ENCODE measurements at regions not wholly inside any gene's neighbourhood (a gene's known extent, or its start where the extent isn't known, plus 50 kb on each side); places are given as distances from the start of the nearest gene placed in this dataset.

DNA sequence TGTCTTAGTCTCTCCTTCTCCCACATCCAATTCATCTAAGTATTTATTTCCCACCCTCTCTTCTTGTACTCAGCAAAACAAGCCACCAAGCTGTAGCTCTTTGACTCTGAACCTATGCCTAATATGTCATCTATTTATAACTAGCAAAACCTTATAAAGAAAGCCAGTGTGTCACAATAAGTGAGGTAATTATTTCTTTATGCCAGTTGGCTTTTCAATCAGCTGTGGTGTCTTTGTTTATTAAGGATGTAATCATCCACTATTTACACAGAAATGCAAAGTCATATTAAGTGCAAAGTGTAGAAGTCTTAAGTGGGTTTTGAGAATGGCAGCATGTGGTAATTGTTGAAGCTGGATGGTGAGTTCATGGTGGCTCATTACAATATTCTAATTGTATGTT, 215.2 kb upstream of the HTR1E start:
- TF ChIP-seq RAD21 (IDR thresholded peaks at IDR 0.05; ENCODE audit: low read depth) (no peak), EP300 (IDR thresholded peaks at IDR 0.05; ENCODE audit: borderline replicate concordance) (no peak), REST (IDR thresholded peaks at IDR 0.05; ENCODE audit: low read depth) (no peak), FOXM1 (IDR thresholded peaks at IDR 0.05; ENCODE audit: borderline replicate concordance, low read depth) (no peak), USF1 (IDR thresholded peaks at IDR 0.05) (no peak)

- peak; percentile 66 for TF ChIP-seq TEAD4 (IDR thresholded peaks at IDR 0.05)
- TF ChIP-seq CEBPB (IDR thresholded peaks at IDR 0.05), result peak; percentile 58; the same call in 1 of the 2 replicates
- no peak for TF ChIP-seq RAD21 (IDR thresholded peaks at IDR 0.05; ENCODE audit: low read depth)
These were observed 221.7 kb upstream of the HTR1E start for GRCh38 chr6:86715676-86716075.

DNA sequence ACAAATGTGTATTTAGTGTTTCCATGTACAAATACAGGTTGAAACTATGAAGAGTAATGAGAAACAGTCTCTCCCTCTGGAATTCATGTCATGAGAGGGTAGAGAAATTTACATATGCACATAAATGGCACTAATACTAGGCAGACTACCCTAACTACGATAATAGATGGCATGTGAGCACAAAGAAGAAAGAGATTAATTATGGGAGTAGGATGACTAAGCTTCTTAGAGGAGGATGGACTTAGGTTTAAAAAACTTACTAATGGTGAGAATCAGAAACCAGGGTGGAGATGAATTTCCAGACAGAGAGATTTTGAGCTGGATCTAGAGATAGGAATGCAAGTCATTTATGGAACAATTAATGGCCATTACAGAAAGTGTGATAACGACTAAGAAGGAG, 225.3 kb upstream of the HTR1E start:
- TF ChIP-seq REST (IDR thresholded peaks at IDR 0.05; ENCODE audit: low read depth), result no peak
- no peak for TF ChIP-seq ZBTB7A (IDR thresholded peaks at IDR 0.05; ENCODE audit: low read depth)
- TF ChIP-seq FOXM1 (IDR thresholded peaks at IDR 0.05; ENCODE audit: borderline replicate concordance, low read depth), result no peak
- no peak for TF ChIP-seq EGR1 (IDR thresholded peaks at IDR 0.05)
- TF ChIP-seq TCF12 (IDR thresholded peaks at IDR 0.05; ENCODE audit: low read depth), result no peak
- TF ChIP-seq YY1 (IDR thresholded peaks at IDR 0.05; ENCODE audit: low read depth), result no peak
- TF ChIP-seq CREB1 (IDR thresholded peaks at IDR 0.05; ENCODE audit: low read depth), result no peak
- TF ChIP-seq CEBPB (IDR thresholded peaks at IDR 0.05), result no peak
- TF ChIP-seq NFIC (IDR thresholded peaks at IDR 0.05), result no peak
- no peak for TF ChIP-seq TEAD4 (IDR thresholded peaks at IDR 0.05)
- no peak for TF ChIP-seq USF1 (IDR thresholded peaks at IDR 0.05)
- no peak for TF ChIP-seq MAX (IDR thresholded peaks at IDR 0.05)

DNA sequence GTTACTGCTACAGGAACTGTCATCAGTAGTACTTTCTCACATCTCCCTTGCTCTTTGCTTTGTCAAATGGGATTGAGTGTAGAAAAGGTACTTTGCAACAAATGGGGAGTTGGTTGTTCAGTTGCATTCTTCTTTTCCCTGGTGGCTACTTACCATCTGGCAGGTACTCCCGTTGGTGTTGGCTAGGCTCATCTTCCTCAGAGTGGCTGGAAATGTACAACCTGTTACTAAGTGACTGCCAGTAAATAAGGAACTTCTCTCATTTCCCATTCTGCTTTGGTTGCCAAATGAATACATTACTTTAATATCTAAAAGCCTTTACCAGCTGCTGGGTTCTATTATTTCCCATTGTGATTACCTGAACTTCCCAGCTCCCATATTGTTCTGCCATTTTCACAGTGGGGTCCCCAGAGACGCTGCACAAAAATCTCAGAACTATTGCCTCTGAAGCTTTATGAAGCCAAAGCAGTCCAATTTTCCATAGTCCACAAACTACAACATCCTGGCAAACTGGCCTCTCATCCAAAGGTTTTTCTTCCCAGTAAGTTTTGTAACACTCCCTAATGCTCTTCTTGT, 229.7 kb upstream of the HTR1E start:
- TF ChIP-seq MAX (IDR thresholded peaks at IDR 0.05) (no peak), TEAD4 (IDR thresholded peaks at IDR 0.05) (no peak), YY1 (IDR thresholded peaks at IDR 0.05; ENCODE audit: low read depth) (no peak), EP300 (IDR thresholded peaks at IDR 0.05; ENCODE audit: borderline replicate concordance) (no peak), TCF12 (IDR thresholded peaks at IDR 0.05; ENCODE audit: low read depth) (no peak), NFIC (IDR thresholded peaks at IDR 0.05) (no peak), USF1 (IDR thresholded peaks at IDR 0.05) (no peak), CREB1 (IDR thresholded peaks at IDR 0.05; ENCODE audit: low read depth) (no peak), CEBPB (IDR thresholded peaks at IDR 0.05) (no peak), ZBTB7A (IDR thresholded peaks at IDR 0.05; ENCODE audit: low read depth) (no peak), REST (IDR thresholded peaks at IDR 0.05; ENCODE audit: low read depth) (no peak), EGR1 (IDR thresholded peaks at IDR 0.05) (no peak), FOXM1 (IDR thresholded peaks at IDR 0.05; ENCODE audit: borderline replicate concordance, low read depth) (no peak), TAF1 (IDR thresholded peaks at IDR 0.05; ENCODE audit: low read depth) (no peak), RAD21 (IDR thresholded peaks at IDR 0.05; ENCODE audit: low read depth) (no peak)
